Natural killer cell treated with Interleukin-12 subunit alpha and Interleukin-12 subunit beta and Interleukin-15 and Interleukin-18, amount 100 ng/mL, for 72 hours (primary cell): ENCODE measurements at regions not wholly inside any gene's neighbourhood (a gene's known extent, or its start where the extent isn't known, plus 50 kb on each side); places are given as distances from the start of the nearest gene placed in this dataset.

Source experiments
- ATAC-seq, 2 donors: fragments of 150-1000 bp; cut with Tn5 transposase in 1 of 2; sonication (Bioruptor Pico), chemical (Tn5 transposase) in 1 of 2; 2 replicates each; pipeline ENCODE4 v1.10.0; 2021
- DNase-seq: peaks from one replicate; pipeline ENCODE4 v3.0.0; 2022; ENCODE audit warnings: low spot score
- H3K27ac Mint-ChIP-seq, 2 donors: 1 replicate in 1 of 2; 2 replicates in 1 of 2; pipeline ENCODE4 v1.8.0; 2022; ENCODE audit warnings: mixed read lengths in 2 of 2, mild to moderate bottlenecking in 1 of 2, moderate library complexity in 1 of 2
- H3K27me3 Mint-ChIP-seq, 2 donors: 1 replicate in 1 of 2; 2 replicates in 1 of 2; pipeline ENCODE4 v1.8.0; 2022; ENCODE audit warnings: mixed read lengths in 2 of 2
- H3K36me3 Mint-ChIP-seq: one replicate; pipeline ENCODE4 v1.8.0; 2022; ENCODE audit warnings: mixed read lengths
- H3K4me1 Mint-ChIP-seq, 2 donors: 1 replicate in 1 of 2; 2 replicates in 1 of 2; pipeline ENCODE4 v1.8.0; 2022; ENCODE audit warnings: low read depth in 2 of 2, mixed read lengths in 2 of 2, mild to moderate bottlenecking in 1 of 2
- H3K4me3 Mint-ChIP-seq: one replicate; pipeline ENCODE4 v1.8.0; 2022; ENCODE audit warnings: mixed read lengths
- H3K9me3 Mint-ChIP-seq: 2 replicates; pipeline ENCODE4 v1.8.0; 2022; ENCODE audit warnings: mixed read lengths

- Mint-ChIP-seq H3K9me3 (no peaks in the 10 kb centered on the region), H3K27me3 (peaks cover 0 to 6% of the 10 kb centered on the region in 2 donors), H3K27ac (no peak overlapping the region), H3K4me3 (no peak overlapping the region), H3K36me3 (no peaks in the 10 kb centered on the region), H3K4me1 (peaks cover 0 to under 1% of the 10 kb centered on the region in 2 donors)
- ATAC-seq (no peak), DNase-seq (no peak)
Measured at GRCh38 chr2:15043336-15044058, 411.0 kb downstream of the LRATD1 start.

- no peak overlapping the region for H3K4me3 Mint-ChIP-seq
- no peaks in the 10 kb centered on the region for H3K36me3 Mint-ChIP-seq
- H3K27ac Mint-ChIP-seq = no peak overlapping the region
- DNase-seq (no peak), ATAC-seq (no peak)
- no peaks in the 10 kb centered on the region for H3K9me3 Mint-ChIP-seq
- H3K4me1 Mint-ChIP-seq = no peaks in the 10 kb centered on the region
- peaks cover 0 to 6% of the 10 kb centered on the region in 2 donors for H3K27me3 Mint-ChIP-seq
Measured at GRCh38 chr2:15045054-15045453, 412.5 kb downstream of the LRATD1 start.

GRCh38 chr2:15047184-15047583, 414.7 kb downstream of the LRATD1 start:
- H3K27ac Mint-ChIP-seq = no peak overlapping the region
- no peak for DNase-seq
- ATAC-seq = peak in 1 of 2 donors; percentile 12
- H3K4me1 Mint-ChIP-seq = no peaks in the 10 kb centered on the region
- H3K4me3 Mint-ChIP-seq = no peak overlapping the region
- no peaks in the 10 kb centered on the region for H3K9me3 Mint-ChIP-seq
- H3K36me3 Mint-ChIP-seq = no peaks in the 10 kb centered on the region
- peaks cover 0 to 3% of the 10 kb centered on the region in 2 donors for H3K27me3 Mint-ChIP-seq

- Mint-ChIP-seq H3K27me3 (peaks cover 0 to 5% of the 10 kb centered on the region in 2 donors), H3K9me3 (no peaks in the 10 kb centered on the region), H3K4me3 (no peak overlapping the region), H3K36me3 (no peaks in the 10 kb centered on the region), H3K27ac (no peak overlapping the region), H3K4me1 (no peaks in the 10 kb centered on the region)
- DNase-seq (no peak), ATAC-seq (no peak)
Measured at GRCh38 chr2:15048000-15048399, 415.5 kb downstream of the LRATD1 start.

GRCh38 chr2:15049096-15049993, 416.8 kb downstream of the LRATD1 start:
- DNase-seq (no peak), ATAC-seq (peak; percentile 9 to 11)
- no peak overlapping the region for H3K27ac Mint-ChIP-seq
- H3K9me3 Mint-ChIP-seq = no peaks in the 10 kb centered on the region
- no peaks in the 10 kb centered on the region for H3K4me1 Mint-ChIP-seq
- no peaks in the 10 kb centered on the region for H3K36me3 Mint-ChIP-seq
- H3K27me3 Mint-ChIP-seq = peaks cover 0 to 2% of the 10 kb centered on the region in 2 donors
- no peak overlapping the region for H3K4me3 Mint-ChIP-seq

- Mint-ChIP-seq H3K36me3 (no peaks in the 10 kb centered on the region), H3K4me1 (no peaks in the 10 kb centered on the region), H3K27me3 (peaks cover 7 to 9% of the 10 kb centered on the region in 2 donors), H3K27ac (no peak overlapping the region), H3K9me3 (peaks cover 3% of the 10 kb centered on the region), H3K4me3 (no peak overlapping the region)
- DNase-seq = no peak
- no peak for ATAC-seq
Measured at GRCh38 chr2:15050483-15050882, 418.0 kb downstream of the LRATD1 start.

- H3K4me3 Mint-ChIP-seq = no peak overlapping the region
- no peak for ATAC-seq
- no peak overlapping the region for H3K27ac Mint-ChIP-seq
- no peaks in the 10 kb centered on the region for H3K36me3 Mint-ChIP-seq
- H3K27me3 Mint-ChIP-seq = peaks cover 10 to 20% of the 10 kb centered on the region in 2 donors
- no peaks in the 10 kb centered on the region for H3K4me1 Mint-ChIP-seq
- H3K9me3 Mint-ChIP-seq = peaks cover 3% of the 10 kb centered on the region
- no peak for DNase-seq
Measured at GRCh38 chr2:15053542-15053941, 421.0 kb downstream of the LRATD1 start.

- Mint-ChIP-seq H3K27me3 (peaks cover 10 to 25% of the 10 kb centered on the region in 2 donors), H3K4me3 (no peak overlapping the region), H3K36me3 (no peaks in the 10 kb centered on the region), H3K9me3 (peaks cover 3% of the 10 kb centered on the region), H3K4me1 (no peaks in the 10 kb centered on the region), H3K27ac (no peak overlapping the region)
- ATAC-seq = no peak
- no peak for DNase-seq
Measured at GRCh38 chr2:15058015-15058720, 425.7 kb downstream of the LRATD1 start.

- Mint-ChIP-seq H3K36me3 (peaks cover 1% of the 10 kb centered on the region), H3K9me3 (peaks cover 3% of the 10 kb centered on the region), H3K27ac (no peak overlapping the region), H3K27me3 (peaks cover 10 to 27% of the 10 kb centered on the region in 2 donors), H3K4me1 (no peaks in the 10 kb centered on the region), H3K4me3 (no peak overlapping the region)
- no peak for ATAC-seq
- no peak for DNase-seq
Measured at GRCh38 chr2:15058721-15059157, 426.2 kb downstream of the LRATD1 start.

- H3K27ac Mint-ChIP-seq = no peak overlapping the region
- H3K4me3 Mint-ChIP-seq = no peak overlapping the region
- no peaks in the 10 kb centered on the region for H3K4me1 Mint-ChIP-seq
- peaks cover 4% of the 10 kb centered on the region for H3K36me3 Mint-ChIP-seq
- DNase-seq = no peak
- peaks cover under 1% of the 10 kb centered on the region for H3K9me3 Mint-ChIP-seq
- ATAC-seq = no peak
- peaks cover 8 to 27% of the 10 kb centered on the region in 2 donors for H3K27me3 Mint-ChIP-seq
Measured at GRCh38 chr2:15059870-15060512, 427.5 kb downstream of the LRATD1 start.

GRCh38 chr2:15061268-15061667, 428.8 kb downstream of the LRATD1 start:
- peaks cover 4% of the 10 kb centered on the region for H3K9me3 Mint-ChIP-seq
- no peak overlapping the region for H3K4me3 Mint-ChIP-seq
- peaks cover 4 to 14% of the 10 kb centered on the region in 2 donors for H3K27me3 Mint-ChIP-seq
- no peak overlapping the region for H3K27ac Mint-ChIP-seq
- H3K36me3 Mint-ChIP-seq = peaks cover 8% of the 10 kb centered on the region
- H3K4me1 Mint-ChIP-seq = no peaks in the 10 kb centered on the region
- DNase-seq (no peak), ATAC-seq (no peak)

GRCh38 chr2:15066138-15066537, 433.6 kb downstream of the LRATD1 start:
- no peak overlapping the region for H3K4me3 Mint-ChIP-seq
- no peak overlapping the region for H3K27ac Mint-ChIP-seq
- DNase-seq (no peak), ATAC-seq (no peak)
- no peaks in the 10 kb centered on the region for H3K4me1 Mint-ChIP-seq
- H3K9me3 Mint-ChIP-seq = peaks cover 7% of the 10 kb centered on the region
- peaks cover 8% of the 10 kb centered on the region for H3K36me3 Mint-ChIP-seq
- peaks cover 2 to 19% of the 10 kb centered on the region in 2 donors for H3K27me3 Mint-ChIP-seq

- DNase-seq = no peak
- H3K36me3 Mint-ChIP-seq = peaks cover 4% of the 10 kb centered on the region
- H3K27me3 Mint-ChIP-seq = peaks cover 5 to 14% of the 10 kb centered on the region in 2 donors
- no peak overlapping the region for H3K4me3 Mint-ChIP-seq
- ATAC-seq = no peak
- no peak overlapping the region for H3K27ac Mint-ChIP-seq
- no peaks in the 10 kb centered on the region for H3K4me1 Mint-ChIP-seq
- peaks cover 7% of the 10 kb centered on the region for H3K9me3 Mint-ChIP-seq
Measured at GRCh38 chr2:15069149-15069548, 436.6 kb downstream of the LRATD1 start.
